ENCODE measurements at regions not wholly inside any gene's neighbourhood (a gene's known extent, or its start where the extent isn't known, plus 50 kb on each side); places are given as distances from the start of the nearest gene placed in this dataset.

- ATAC-seq (no peak), DNase-seq (no peak)
- POLR2A ChIA-PET = no interaction called here
- intact Hi-C loops (cut with DNase I, micrococcal nuclease) = no loop called here
- H3K27ac Mint-ChIP-seq = no peak overlapping the region
- peaks cover 5% of the 10 kb centered on the region for H3K9me3 Mint-ChIP-seq (ENCODE audit: low read depth)
- CTCF ChIA-PET = no interaction called here
- no peaks in the 10 kb centered on the region for H3K4me1 Mint-ChIP-seq
- no peaks in the 10 kb centered on the region for H3K27me3 Mint-ChIP-seq
- no peak overlapping the region for H3K4me3 Mint-ChIP-seq
- no peaks in the 10 kb centered on the region for H3K36me3 Mint-ChIP-seq (ENCODE audit: low read depth)
Observed at GRCh38 chr14:87148655-87149054, 844.3 kb downstream of the GALC start.

GRCh38 chr14:87142551-87143211 is 850.3 kb downstream of the GALC start:
- CTCF ChIA-PET = no interaction called here
- no peaks in the 10 kb centered on the region for H3K36me3 Mint-ChIP-seq (ENCODE audit: low read depth)

GRCh38 chr14:87141801-87142200 is 851.2 kb downstream of the GALC start:
- ChIA-PET POLR2A (no interaction called here), CTCF (no interaction called here)

More at GRCh38 chr14:87142551-87143211, 850.3 kb downstream of the GALC start:
- no peak overlapping the region for H3K27ac Mint-ChIP-seq
- ATAC-seq = no peak
- intact Hi-C loops (cut with DNase I, micrococcal nuclease) = no loop called here
- POLR2A ChIA-PET = no interaction called here
- H3K4me3 Mint-ChIP-seq = no peak overlapping the region
- H3K4me1 Mint-ChIP-seq = no peaks in the 10 kb centered on the region
- H3K27me3 Mint-ChIP-seq = no peaks in the 10 kb centered on the region
- peaks cover 8% of the 10 kb centered on the region for H3K9me3 Mint-ChIP-seq (ENCODE audit: low read depth)
- DNase-seq = no peak

GRCh38 chr14:87139299-87139698 is 853.7 kb downstream of the GALC start:
- POLR2A ChIA-PET = no interaction called here
- no peak for ATAC-seq
- intact Hi-C loops (cut with DNase I, micrococcal nuclease) = no loop called here
- no peak overlapping the region for H3K4me3 Mint-ChIP-seq
- H3K9me3 Mint-ChIP-seq (ENCODE audit: low read depth) = peaks cover 4% of the 10 kb centered on the region
- no peaks in the 10 kb centered on the region for H3K27me3 Mint-ChIP-seq
- H3K27ac Mint-ChIP-seq = no peak overlapping the region
- CTCF ChIA-PET = no interaction called here
- no peaks in the 10 kb centered on the region for H3K4me1 Mint-ChIP-seq
- H3K36me3 Mint-ChIP-seq (ENCODE audit: low read depth) = no peaks in the 10 kb centered on the region
- DNase-seq = no peak

More at GRCh38 chr14:87141801-87142200, 851.2 kb downstream of the GALC start:
- DNase-seq (no peak), ATAC-seq (no peak)
- Mint-ChIP-seq H3K4me3 (no peak overlapping the region), H3K4me1 (no peaks in the 10 kb centered on the region), H3K27me3 (no peaks in the 10 kb centered on the region), H3K9me3 (ENCODE audit: low read depth) (peaks cover 8% of the 10 kb centered on the region), H3K27ac (no peak overlapping the region), H3K36me3 (ENCODE audit: low read depth) (no peaks in the 10 kb centered on the region)
- intact Hi-C loops (cut with DNase I, micrococcal nuclease) = no loop called here

- no peaks in the 10 kb centered on the region for H3K9me3 Mint-ChIP-seq (ENCODE audit: low read depth)
- DNase-seq (no peak), ATAC-seq (no peak)
- no peaks in the 10 kb centered on the region for H3K4me1 Mint-ChIP-seq
- intact Hi-C loops (cut with DNase I, micrococcal nuclease) = no loop called here
- H3K4me3 Mint-ChIP-seq = no peak overlapping the region
- H3K36me3 Mint-ChIP-seq (ENCODE audit: low read depth) = no peaks in the 10 kb centered on the region
- CTCF ChIA-PET = interaction anchor here (1.3 kb wide), 1 partner anchor 17 kb away, joined by 3 read pairs; no protein-coding TSS in a partner anchor
- no peak overlapping the region for H3K27ac Mint-ChIP-seq
- H3K27me3 Mint-ChIP-seq = no peaks in the 10 kb centered on the region
- POLR2A ChIA-PET = no interaction called here
Observed at GRCh38 chr14:87133073-87133801, 859.7 kb downstream of the GALC start.

GRCh38 chr14:87131879-87132278 is 861.1 kb downstream of the GALC start:
- CTCF ChIA-PET = interaction anchor here (0.6 kb wide), 1 partner anchor 572 kb away, joined by 3 read pairs; no protein-coding TSS in a partner anchor
- ATAC-seq = no peak
- Mint-ChIP-seq H3K27ac (no peak overlapping the region), H3K27me3 (no peaks in the 10 kb centered on the region), H3K9me3 (ENCODE audit: low read depth) (no peaks in the 10 kb centered on the region), H3K4me1 (no peaks in the 10 kb centered on the region), H3K36me3 (ENCODE audit: low read depth) (no peaks in the 10 kb centered on the region), H3K4me3 (no peak overlapping the region)
- POLR2A ChIA-PET = no interaction called here
- intact Hi-C loops (cut with DNase I, micrococcal nuclease) = no loop called here
- no peak for DNase-seq

GRCh38 chr14:87122166-87122565 is 870.8 kb downstream of the GALC start:
- no peak overlapping the region for H3K4me3 Mint-ChIP-seq
- POLR2A ChIA-PET = no interaction called here
- H3K36me3 Mint-ChIP-seq (ENCODE audit: low read depth) = no peaks in the 10 kb centered on the region
- CTCF ChIA-PET = no interaction called here
- intact Hi-C loops (cut with DNase I, micrococcal nuclease) = no loop called here
- no peak for DNase-seq
- H3K27me3 Mint-ChIP-seq = no peaks in the 10 kb centered on the region
- peaks cover 2% of the 10 kb centered on the region for H3K9me3 Mint-ChIP-seq (ENCODE audit: low read depth)
- no peak for ATAC-seq
- no peaks in the 10 kb centered on the region for H3K4me1 Mint-ChIP-seq
- no peak overlapping the region for H3K27ac Mint-ChIP-seq

- ChIA-PET POLR2A (no interaction called here), CTCF (no interaction called here)
- H3K9me3 Mint-ChIP-seq (ENCODE audit: low read depth) = peaks cover 2% of the 10 kb centered on the region
- no peaks in the 10 kb centered on the region for H3K27me3 Mint-ChIP-seq
- H3K4me3 Mint-ChIP-seq = no peak overlapping the region
- ATAC-seq (no peak), DNase-seq (no peak)
- no peaks in the 10 kb centered on the region for H3K4me1 Mint-ChIP-seq
- no peak overlapping the region for H3K27ac Mint-ChIP-seq
- no peaks in the 10 kb centered on the region for H3K36me3 Mint-ChIP-seq (ENCODE audit: low read depth)
- intact Hi-C loops (cut with DNase I, micrococcal nuclease) = no loop called here
Observed at GRCh38 chr14:87121716-87122115, 871.3 kb downstream of the GALC start.

GRCh38 chr14:87115234-87115633 is 877.7 kb downstream of the GALC start:
- ChIA-PET CTCF (interaction anchor here (0.9 to 1.2 kb wide), 2 partner anchors 18 to 48 kb away, joined by 3 read pairs; no protein-coding TSS in a partner anchor), POLR2A (no interaction called here)
- intact Hi-C loops (cut with DNase I, micrococcal nuclease) = no loop called here
- no peaks in the 10 kb centered on the region for H3K27me3 Mint-ChIP-seq
- H3K4me1 Mint-ChIP-seq = no peaks in the 10 kb centered on the region
- H3K27ac Mint-ChIP-seq = no peak overlapping the region
- H3K4me3 Mint-ChIP-seq = no peak overlapping the region
- H3K36me3 Mint-ChIP-seq (ENCODE audit: low read depth) = no peaks in the 10 kb centered on the region
- no peaks in the 10 kb centered on the region for H3K9me3 Mint-ChIP-seq (ENCODE audit: low read depth)
- DNase-seq (no peak), ATAC-seq (no peak)

GRCh38 chr14:87113286-87113685 is 879.7 kb downstream of the GALC start:
- no peak overlapping the region for H3K4me3 Mint-ChIP-seq
- H3K36me3 Mint-ChIP-seq (ENCODE audit: low read depth) = no peaks in the 10 kb centered on the region
- ChIA-PET POLR2A (no interaction called here), CTCF (interaction anchor here (0.8 kb wide), 1 partner anchor 32 kb away, joined by 3 read pairs; no protein-coding TSS in a partner anchor)
- intact Hi-C loops (cut with DNase I, micrococcal nuclease) = no loop called here
- ATAC-seq = no peak
- no peak overlapping the region for H3K27ac Mint-ChIP-seq
- peaks cover 2% of the 10 kb centered on the region for H3K9me3 Mint-ChIP-seq (ENCODE audit: low read depth)
- no peaks in the 10 kb centered on the region for H3K4me1 Mint-ChIP-seq
- DNase-seq = no peak
- no peaks in the 10 kb centered on the region for H3K27me3 Mint-ChIP-seq

GRCh38 chr14:87111741-87112140 is 881.2 kb downstream of the GALC start:
- intact Hi-C loops (cut with DNase I, micrococcal nuclease) = no loop called here
- ChIA-PET CTCF (no interaction called here), POLR2A (no interaction called here)
- Mint-ChIP-seq H3K4me1 (no peaks in the 10 kb centered on the region), H3K9me3 (ENCODE audit: low read depth) (peaks cover 3% of the 10 kb centered on the region), H3K27me3 (no peaks in the 10 kb centered on the region), H3K27ac (no peak overlapping the region), H3K36me3 (ENCODE audit: low read depth) (no peaks in the 10 kb centered on the region), H3K4me3 (no peak overlapping the region)
- ATAC-seq = no peak
- no peak for DNase-seq

- peaks cover 3% of the 10 kb centered on the region for H3K9me3 Mint-ChIP-seq (ENCODE audit: low read depth)
- no peaks in the 10 kb centered on the region for H3K36me3 Mint-ChIP-seq (ENCODE audit: low read depth)
- ChIA-PET CTCF (no interaction called here), POLR2A (no interaction called here)
- no peak overlapping the region for H3K27ac Mint-ChIP-seq
- no peaks in the 10 kb centered on the region for H3K4me1 Mint-ChIP-seq
- DNase-seq (no peak), ATAC-seq (no peak)
- no peak overlapping the region for H3K4me3 Mint-ChIP-seq
- no peaks in the 10 kb centered on the region for H3K27me3 Mint-ChIP-seq
- intact Hi-C loops (cut with DNase I, micrococcal nuclease) = no loop called here
Observed at GRCh38 chr14:87111126-87111525, 881.9 kb downstream of the GALC start.
